GM10847 (cell line): ENCODE measurements at regions not wholly inside any gene's neighbourhood (a gene's known extent, or its start where the extent isn't known, plus 50 kb on each side); places are given as distances from the start of the nearest gene placed in this dataset.
A peak's percentile ranks its signal among the peaks of the same experiment; 100 is the strongest.

Experiments
- POLR2A ChIP-seq: IDR thresholded peaks from 2 replicates; pipeline ENCODE4 v1.6.1; 2011; ENCODE audit not compliant: insufficient read length; ENCODE audit errors: extremely low read depth

GRCh38 chr21:36532769-36533467, 53.0 kb upstream of the CLDN14 start:
- TF ChIP-seq POLR2A = no peak

- no peak for TF ChIP-seq POLR2A
Observed at GRCh38 chr21:36533468-36533848, 53.5 kb upstream of the CLDN14 start.

- no peak for TF ChIP-seq POLR2A
Observed at GRCh38 chr21:36534656-36535055, 54.7 kb upstream of the CLDN14 start.

GRCh38 chr21:36535618-36536241, 55.8 kb upstream of the CLDN14 start:
- no peak for TF ChIP-seq POLR2A

DNA sequence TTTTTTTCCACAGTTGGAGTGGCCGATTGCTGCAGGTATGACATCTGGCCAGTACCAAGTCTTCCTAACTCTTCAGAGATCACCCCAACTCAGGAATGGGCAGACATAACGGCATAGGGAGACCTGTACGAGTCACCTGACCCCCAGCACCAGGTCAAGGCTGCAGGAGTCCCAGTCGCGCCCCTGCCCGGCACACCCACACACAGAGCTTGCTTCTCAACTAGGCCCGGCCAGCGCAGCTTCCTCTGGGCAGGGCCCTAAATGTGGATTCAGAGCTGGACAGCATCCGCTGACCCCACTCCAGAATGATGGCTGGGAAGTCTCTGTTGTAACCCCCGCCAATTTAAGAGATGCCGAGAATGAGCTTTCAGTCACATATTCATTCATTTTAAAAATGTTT, 58.8 kb upstream of the CLDN14 start:
- TF ChIP-seq POLR2A = no peak

DNA sequence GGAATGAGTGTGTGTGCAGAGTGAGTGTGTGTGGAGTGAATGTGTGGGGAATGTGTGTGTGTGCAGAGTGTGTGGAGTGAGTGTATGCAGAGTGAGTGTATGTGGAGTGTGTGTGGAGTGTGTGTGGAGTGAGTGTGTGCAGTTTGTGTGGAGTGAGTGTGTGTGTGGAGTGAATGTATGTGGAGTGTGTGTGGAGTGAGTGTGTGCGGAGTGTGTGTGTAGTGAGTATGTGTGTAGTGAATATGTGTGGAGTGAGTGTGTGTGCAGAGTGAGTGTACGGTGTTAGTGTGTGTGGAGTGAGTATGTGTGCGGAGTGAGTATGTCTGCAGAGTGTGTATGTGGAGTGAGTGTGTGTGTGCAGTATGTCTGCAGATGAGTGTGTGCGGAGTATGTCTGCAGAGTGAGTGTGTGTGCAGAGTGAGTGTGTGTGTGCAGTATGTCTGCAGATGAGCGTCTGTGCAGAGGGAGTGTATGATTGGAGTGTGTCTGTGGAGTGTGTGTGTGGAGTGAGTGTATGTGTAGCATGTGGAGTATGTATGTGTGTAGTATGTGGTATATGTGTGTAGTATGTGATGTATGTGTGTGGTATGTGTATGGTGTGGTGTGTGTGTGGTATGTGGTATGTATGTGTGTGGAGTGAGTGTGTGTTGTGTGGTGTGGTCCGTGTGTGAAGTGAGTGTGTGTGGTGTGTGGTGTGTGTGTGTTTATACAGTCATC, 59.7 kb upstream of the CLDN14 start:
- no peak for TF ChIP-seq POLR2A

DNA sequence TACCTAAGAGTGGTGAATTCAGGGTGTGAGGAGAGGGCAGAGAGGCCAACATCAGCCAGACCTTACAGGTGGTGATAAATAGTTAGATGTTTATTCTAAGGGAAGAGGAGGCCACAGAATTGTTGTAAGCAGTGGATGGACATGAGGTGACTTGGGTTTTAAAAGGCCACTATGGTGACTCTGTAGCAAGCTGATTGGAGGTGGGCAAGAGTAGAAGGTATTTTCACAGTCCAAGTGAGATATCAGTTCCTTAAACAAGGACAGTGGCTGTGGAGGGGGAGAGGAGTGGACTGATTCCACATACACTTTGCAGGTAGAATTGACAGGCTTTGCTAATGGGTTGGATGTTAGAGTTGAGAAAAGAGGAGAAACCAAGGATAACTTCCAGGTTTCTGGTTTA, 60.8 kb upstream of the CLDN14 start:
- no peak for TF ChIP-seq POLR2A

GRCh38 chr21:36541721-36542139, 61.8 kb upstream of the CLDN14 start:
- TF ChIP-seq POLR2A = no peak

DNA sequence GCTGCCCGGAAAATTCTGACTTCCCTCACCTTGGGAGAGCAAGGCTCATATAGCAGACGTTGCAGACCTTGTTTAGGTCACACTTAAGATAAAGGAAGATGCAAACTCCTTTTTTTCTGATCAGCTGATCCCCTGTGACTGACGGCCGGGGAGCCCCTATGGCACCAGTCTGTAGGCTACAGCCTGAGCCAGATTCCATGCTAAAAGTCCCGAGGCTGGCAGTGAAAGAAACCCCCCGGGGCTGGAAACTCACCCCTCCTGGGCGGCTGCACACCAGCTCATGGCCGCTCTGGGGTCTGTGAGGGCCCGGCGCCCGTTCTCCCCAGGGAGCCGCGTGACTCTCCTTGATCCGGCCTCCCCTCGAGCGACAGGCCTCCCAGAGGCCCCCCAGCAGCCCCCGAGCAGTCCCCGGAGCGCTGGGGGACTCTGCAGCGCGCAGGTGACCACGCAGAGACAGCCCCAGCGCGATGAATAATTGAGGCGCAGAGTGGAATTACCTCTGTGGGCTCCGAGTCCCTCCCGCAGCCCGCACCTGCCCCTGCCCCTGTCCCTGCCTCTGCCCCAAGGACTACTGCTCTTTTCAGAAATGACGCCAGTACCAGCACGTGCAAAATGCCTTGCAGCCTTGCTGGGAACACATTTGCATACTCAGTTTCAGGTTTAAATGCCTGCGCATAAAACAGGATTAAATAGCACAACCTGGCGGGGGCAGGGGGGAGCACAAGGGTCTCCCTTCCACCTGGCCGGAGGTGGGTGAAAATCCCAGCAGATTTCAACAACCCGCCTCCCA, 62.6 kb upstream of the CLDN14 start:
- peak; percentile 70 for TF ChIP-seq POLR2A

DNA sequence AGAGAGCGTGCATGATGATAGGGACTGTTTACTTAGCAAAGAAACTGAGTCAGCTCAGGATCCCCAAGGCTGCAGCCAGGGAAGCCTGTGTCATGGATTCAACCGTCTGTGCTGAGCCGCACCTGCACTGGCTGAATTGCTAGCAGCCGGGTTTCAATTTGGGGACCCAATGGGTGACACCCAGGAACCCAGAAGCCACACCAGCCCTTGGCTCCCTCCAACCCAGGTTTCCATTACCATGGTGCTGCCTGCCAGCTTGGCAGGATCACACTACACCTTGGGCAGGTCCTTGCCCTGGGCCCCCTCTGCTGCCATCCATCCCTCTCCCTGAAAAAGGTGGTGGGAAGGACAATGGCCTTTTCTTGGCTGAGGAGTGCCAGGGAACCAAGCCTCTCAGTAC, 64.0 kb upstream of the CLDN14 start:
- no peak for TF ChIP-seq POLR2A

DNA sequence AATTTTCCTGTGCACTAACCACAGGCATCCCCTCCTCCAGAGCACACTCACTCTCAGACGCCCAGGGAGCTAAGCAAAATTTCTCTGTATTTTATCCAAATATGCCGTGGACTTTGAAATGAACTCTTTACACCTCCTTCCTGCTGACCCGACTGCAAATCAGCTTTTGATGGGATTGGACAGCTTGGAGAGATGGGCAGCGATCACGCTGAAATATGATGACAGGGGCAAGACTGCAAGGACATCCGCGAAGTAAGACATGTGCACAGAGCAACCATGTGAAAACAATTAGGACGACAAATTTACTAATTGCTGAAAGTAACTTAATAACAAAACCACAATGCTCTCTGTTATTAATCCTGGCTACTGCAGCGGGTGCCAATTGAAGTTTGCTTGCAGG, 64.6 kb upstream of the CLDN14 start:
- TF ChIP-seq POLR2A = no peak

GRCh38 chr21:36545776-36546511, 66.0 kb upstream of the CLDN14 start:
- no peak for TF ChIP-seq POLR2A

DNA sequence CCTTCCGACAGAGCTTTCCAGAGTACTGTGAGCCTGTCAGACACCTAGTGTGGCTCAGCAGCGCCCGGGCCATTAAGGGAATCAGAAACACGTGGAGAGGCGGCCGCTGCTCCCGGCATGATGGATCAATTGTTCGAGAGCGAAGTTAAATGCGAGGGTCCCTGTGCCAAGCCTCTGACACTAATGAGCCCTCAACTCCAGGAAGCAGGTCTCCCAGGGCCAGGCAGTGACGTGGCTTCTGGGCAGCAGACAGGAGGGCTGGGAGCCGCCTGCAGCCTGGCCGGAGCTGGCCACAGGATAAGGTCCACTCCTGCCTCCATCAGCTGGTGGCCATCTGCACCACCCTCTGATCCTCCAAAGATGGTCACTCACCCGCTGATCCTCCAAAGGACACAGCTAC, 67.5 kb upstream of the CLDN14 start:
- TF ChIP-seq POLR2A = no peak

GRCh38 chr21:36548866-36549265, 68.9 kb upstream of the CLDN14 start:
- TF ChIP-seq POLR2A = no peak

DNA sequence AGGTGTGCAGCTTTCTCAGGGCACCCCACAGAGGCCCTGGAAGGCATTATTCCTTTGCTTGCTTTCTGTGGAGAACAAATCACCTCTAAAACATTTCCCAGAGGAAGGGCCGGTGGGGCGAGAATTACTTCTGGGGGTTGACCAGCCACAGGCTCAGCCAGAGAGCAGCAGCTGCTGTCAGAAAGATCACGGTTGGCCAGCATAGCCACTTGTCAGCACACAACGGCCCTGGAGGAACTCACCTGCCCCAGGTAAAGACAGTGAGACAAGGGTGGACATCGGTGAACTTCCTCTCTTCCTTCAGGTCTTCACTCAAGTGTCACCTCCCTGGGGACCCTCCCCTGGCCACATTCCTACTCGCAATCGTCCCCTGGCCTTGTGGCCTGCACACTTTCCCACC, 69.5 kb upstream of the CLDN14 start:
- no peak for TF ChIP-seq POLR2A
